Lower leg skin (tissue), 3 donors: ENCODE measurements at regions not wholly inside any gene's neighbourhood (a gene's known extent, or its start where the extent isn't known, plus 50 kb on each side); places are given as distances from the start of the nearest gene placed in this dataset.

Experiments used
- CTCF ChIP-seq, 3 donors: fragments of 450-650 bp; IDR thresholded peaks; one replicate each; pipeline ENCODE4 v1.5.1; 2016; ENCODE audit warnings: antibody characterized with exemption in 3 of 3, mild to moderate bottlenecking in 3 of 3, moderate library complexity in 2 of 3
- POLR2A ChIP-seq, 2 donors: fragments of 450-650 bp; IDR thresholded peaks; one replicate each; pipeline ENCODE4 v1.6.1; 2016 to 2017; ENCODE audit warnings: antibody characterized with exemption in 2 of 2, mild to moderate bottlenecking in 1 of 2, moderate library complexity in 1 of 2

- no peak for TF ChIP-seq CTCF (IDR thresholded peaks at IDR 0.05)
- TF ChIP-seq POLR2A (IDR thresholded peaks at IDR 0.05) = no peak
Measured at GRCh38 chr11:115873813-115874212, 369.6 kb upstream of the CADM1 start.
